WTC11 (cell line): ENCODE measurements at regions not wholly inside any gene's neighbourhood (a gene's known extent, or its start where the extent isn't known, plus 50 kb on each side); places are given as distances from the start of the nearest gene placed in this dataset.

Experiments used
- ATAC-seq: fragments of 200-7000 bp; cut with Tn5 transposase; 2 replicates; pipeline ENCODE4 v1.10.0; 2021; ENCODE audit warnings: mild to moderate bottlenecking, moderate library complexity
- CTCF ChIA-PET: fragments of 300-600 bp; sonication (Branson Sonifier 250); formaldehyde crosslinking; loops from one replicate; lab custom pipeline; 2021; ENCODE audit warnings: antibody characterized with exemption; lab: Charles Lee
- POLR2A ChIA-PET: fragments of 350-600 bp; sonication (Branson Sonifier 250); formaldehyde crosslinking; loops from one replicate; lab custom pipeline; 2021; ENCODE audit warnings: antibody characterized with exemption; lab: Charles Lee
- DNase-seq: peaks from one replicate; pipeline ENCODE4 v3.0.0; 2021; ENCODE audit warnings: low spot score
- H3K27ac Mint-ChIP-seq: 2 replicates; pipeline ENCODE4 v1.8.0; 2021; ENCODE audit warnings: mixed read lengths
- H3K27me3 Mint-ChIP-seq: 2 replicates; pipeline ENCODE4 v1.8.0; 2021; ENCODE audit warnings: low read depth, mild to moderate bottlenecking, moderate library complexity, mixed read lengths
- H3K36me3 Mint-ChIP-seq: 2 replicates; pipeline ENCODE4 v1.8.0; 2021; ENCODE audit warnings: mixed read lengths
- H3K4me1 Mint-ChIP-seq: 2 replicates; pipeline ENCODE4 v1.8.0; 2022; ENCODE audit warnings: mixed read lengths
- H3K4me3 Mint-ChIP-seq: 2 replicates; pipeline ENCODE4 v1.8.0; 2021; ENCODE audit warnings: mild to moderate bottlenecking, moderate library complexity, mixed read lengths
- H3K9me3 Mint-ChIP-seq: 2 replicates; pipeline ENCODE4 v1.8.0; 2021; ENCODE audit warnings: mixed read lengths
- CBFB ChIP-seq: sonication (generic); formaldehyde crosslinking; IDR thresholded peaks from 2 replicates; pipeline ENCODE4 v1.8.1; 2022; ENCODE audit warnings: mild to moderate bottlenecking, low read depth, missing genetic modification reagents
- EMX1 ChIP-seq: fragments of 250-450 bp; sonication (Bioruptor Pico); IDR thresholded peaks from 2 replicates; pipeline ENCODE4 v1.8.0; 2021; ENCODE audit warnings: mild to moderate bottlenecking
- NFATC4 ChIP-seq: fragments of 250-450 bp; sonication (Bioruptor Pico); IDR thresholded peaks from 2 replicates; pipeline ENCODE4 v1.9.0; 2021; ENCODE audit warnings: mild to moderate bottlenecking
- OVOL2 ChIP-seq: fragments of 250-450 bp; sonication (Bioruptor Pico); IDR thresholded peaks from 2 replicates; pipeline ENCODE4 v1.9.0; 2021; ENCODE audit warnings: mild to moderate bottlenecking, borderline replicate concordance
- ZNF138 ChIP-seq: sonication (generic); formaldehyde crosslinking; conservative IDR thresholded peaks from 2 replicates; pipeline ENCODE4 v1.8.1; 2022; ENCODE audit warnings: mild to moderate bottlenecking, moderate library complexity, missing genetic modification reagents
- ZNF232 ChIP-seq: sonication (generic); formaldehyde crosslinking; IDR thresholded peaks from 2 replicates; pipeline ENCODE4 v1.8.0; 2022; ENCODE audit warnings: mild to moderate bottlenecking, missing genetic modification reagents
- ZNF263 ChIP-seq: sonication (generic); formaldehyde crosslinking; IDR thresholded peaks from 2 replicates; pipeline ENCODE4 v1.8.1; 2022; ENCODE audit warnings: low read depth, mild to moderate bottlenecking, moderate library complexity, missing genetic modification reagents
- TF ChIP-seq, protein P1 (sequence below): sonication (generic); formaldehyde crosslinking; conservative IDR thresholded peaks from 2 replicates; pipeline ENCODE4 v1.8.1; 2023; ENCODE audit warnings: mild to moderate bottlenecking, low read depth, missing genetic modification reagents, moderate library complexity
- TF ChIP-seq, protein P2 (sequence below): fragments of 250-450 bp; sonication (Bioruptor Pico); IDR thresholded peaks from 2 replicates; pipeline ENCODE4 v2.1.2; 2022; ENCODE audit warnings: mild to moderate bottlenecking, moderate library complexity
- TF ChIP-seq, protein P3 (sequence below): sonication (generic); formaldehyde crosslinking; IDR thresholded peaks from 2 replicates; pipeline ENCODE4 v1.8.1; 2023; ENCODE audit warnings: mild to moderate bottlenecking, missing genetic modification reagents, borderline replicate concordance
- TF ChIP-seq, protein P4 (sequence below): sonication (generic); formaldehyde crosslinking; IDR thresholded peaks from 2 replicates; pipeline ENCODE4 v1.8.1; 2022; ENCODE audit warnings: missing genetic modification reagents, borderline replicate concordance
- TF ChIP-seq, protein P5 (sequence below): fragments of 250-450 bp; sonication (Bioruptor Pico); IDR thresholded peaks from 2 replicates; pipeline ENCODE4 v1.9.0; 2021; ENCODE audit warnings: mild to moderate bottlenecking
- TF ChIP-seq, protein P6 (sequence below): sonication (generic); formaldehyde crosslinking; IDR thresholded peaks from 2 replicates; pipeline ENCODE4 v1.8.0; 2022; ENCODE audit warnings: mild to moderate bottlenecking, missing genetic modification reagents
- TF ChIP-seq, protein P7 (sequence below): sonication (generic); formaldehyde crosslinking; IDR thresholded peaks from 2 replicates; pipeline ENCODE4 v1.8.0; 2022; ENCODE audit warnings: missing genetic modification reagents
- TF ChIP-seq, protein P8 (sequence below): sonication (generic); formaldehyde crosslinking; IDR thresholded peaks from 2 replicates; pipeline ENCODE4 v1.8.0; 2023; ENCODE audit warnings: missing genetic modification reagents

DNA sequence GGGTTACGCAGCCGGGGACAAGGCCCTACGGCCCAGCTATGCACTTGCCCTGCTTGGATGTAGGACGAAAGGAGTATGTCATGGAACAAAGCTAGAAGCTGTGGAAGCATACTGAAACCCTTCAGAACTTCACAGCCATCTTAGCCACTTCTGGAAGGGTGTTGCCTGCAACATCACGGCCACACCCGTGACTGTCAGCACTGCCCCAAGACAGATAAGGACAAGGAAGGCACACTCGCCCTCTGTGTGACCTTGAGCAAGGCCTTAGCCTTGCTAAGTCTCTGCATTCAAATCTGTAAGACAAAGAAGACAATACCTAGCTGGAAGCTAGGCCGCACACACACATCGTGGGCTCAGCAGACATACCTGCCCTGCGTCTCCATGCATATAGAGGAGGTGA lies 352.5 kb upstream of the MGMT start:
- TF ChIP-seq, protein P1, sequence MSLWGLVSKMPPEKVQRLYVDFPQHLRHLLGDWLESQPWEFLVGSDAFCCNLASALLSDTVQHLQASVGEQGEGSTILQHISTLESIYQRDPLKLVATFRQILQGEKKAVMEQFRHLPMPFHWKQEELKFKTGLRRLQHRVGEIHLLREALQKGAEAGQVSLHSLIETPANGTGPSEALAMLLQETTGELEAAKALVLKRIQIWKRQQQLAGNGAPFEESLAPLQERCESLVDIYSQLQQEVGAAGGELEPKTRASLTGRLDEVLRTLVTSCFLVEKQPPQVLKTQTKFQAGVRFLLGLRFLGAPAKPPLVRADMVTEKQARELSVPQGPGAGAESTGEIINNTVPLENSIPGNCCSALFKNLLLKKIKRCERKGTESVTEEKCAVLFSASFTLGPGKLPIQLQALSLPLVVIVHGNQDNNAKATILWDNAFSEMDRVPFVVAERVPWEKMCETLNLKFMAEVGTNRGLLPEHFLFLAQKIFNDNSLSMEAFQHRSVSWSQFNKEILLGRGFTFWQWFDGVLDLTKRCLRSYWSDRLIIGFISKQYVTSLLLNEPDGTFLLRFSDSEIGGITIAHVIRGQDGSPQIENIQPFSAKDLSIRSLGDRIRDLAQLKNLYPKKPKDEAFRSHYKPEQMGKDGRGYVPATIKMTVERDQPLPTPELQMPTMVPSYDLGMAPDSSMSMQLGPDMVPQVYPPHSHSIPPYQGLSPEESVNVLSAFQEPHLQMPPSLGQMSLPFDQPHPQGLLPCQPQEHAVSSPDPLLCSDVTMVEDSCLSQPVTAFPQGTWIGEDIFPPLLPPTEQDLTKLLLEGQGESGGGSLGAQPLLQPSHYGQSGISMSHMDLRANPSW, result no peak
- TF ChIP-seq ZNF263, result no peak
- TF ChIP-seq, protein P2, sequence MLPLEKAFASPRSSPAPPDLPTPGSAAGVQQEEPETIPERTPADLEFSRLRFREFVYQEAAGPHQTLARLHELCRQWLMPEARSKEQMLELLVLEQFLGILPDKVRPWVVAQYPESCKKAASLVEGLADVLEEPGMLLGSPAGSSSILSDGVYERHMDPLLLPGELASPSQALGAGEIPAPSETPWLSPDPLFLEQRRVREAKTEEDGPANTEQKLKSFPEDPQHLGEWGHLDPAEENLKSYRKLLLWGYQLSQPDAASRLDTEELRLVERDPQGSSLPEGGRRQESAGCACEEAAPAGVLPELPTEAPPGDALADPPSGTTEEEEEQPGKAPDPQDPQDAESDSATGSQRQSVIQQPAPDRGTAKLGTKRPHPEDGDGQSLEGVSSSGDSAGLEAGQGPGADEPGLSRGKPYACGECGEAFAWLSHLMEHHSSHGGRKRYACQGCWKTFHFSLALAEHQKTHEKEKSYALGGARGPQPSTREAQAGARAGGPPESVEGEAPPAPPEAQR (CRISPR knock-in tag), result no peak
- TF ChIP-seq, protein P3, sequence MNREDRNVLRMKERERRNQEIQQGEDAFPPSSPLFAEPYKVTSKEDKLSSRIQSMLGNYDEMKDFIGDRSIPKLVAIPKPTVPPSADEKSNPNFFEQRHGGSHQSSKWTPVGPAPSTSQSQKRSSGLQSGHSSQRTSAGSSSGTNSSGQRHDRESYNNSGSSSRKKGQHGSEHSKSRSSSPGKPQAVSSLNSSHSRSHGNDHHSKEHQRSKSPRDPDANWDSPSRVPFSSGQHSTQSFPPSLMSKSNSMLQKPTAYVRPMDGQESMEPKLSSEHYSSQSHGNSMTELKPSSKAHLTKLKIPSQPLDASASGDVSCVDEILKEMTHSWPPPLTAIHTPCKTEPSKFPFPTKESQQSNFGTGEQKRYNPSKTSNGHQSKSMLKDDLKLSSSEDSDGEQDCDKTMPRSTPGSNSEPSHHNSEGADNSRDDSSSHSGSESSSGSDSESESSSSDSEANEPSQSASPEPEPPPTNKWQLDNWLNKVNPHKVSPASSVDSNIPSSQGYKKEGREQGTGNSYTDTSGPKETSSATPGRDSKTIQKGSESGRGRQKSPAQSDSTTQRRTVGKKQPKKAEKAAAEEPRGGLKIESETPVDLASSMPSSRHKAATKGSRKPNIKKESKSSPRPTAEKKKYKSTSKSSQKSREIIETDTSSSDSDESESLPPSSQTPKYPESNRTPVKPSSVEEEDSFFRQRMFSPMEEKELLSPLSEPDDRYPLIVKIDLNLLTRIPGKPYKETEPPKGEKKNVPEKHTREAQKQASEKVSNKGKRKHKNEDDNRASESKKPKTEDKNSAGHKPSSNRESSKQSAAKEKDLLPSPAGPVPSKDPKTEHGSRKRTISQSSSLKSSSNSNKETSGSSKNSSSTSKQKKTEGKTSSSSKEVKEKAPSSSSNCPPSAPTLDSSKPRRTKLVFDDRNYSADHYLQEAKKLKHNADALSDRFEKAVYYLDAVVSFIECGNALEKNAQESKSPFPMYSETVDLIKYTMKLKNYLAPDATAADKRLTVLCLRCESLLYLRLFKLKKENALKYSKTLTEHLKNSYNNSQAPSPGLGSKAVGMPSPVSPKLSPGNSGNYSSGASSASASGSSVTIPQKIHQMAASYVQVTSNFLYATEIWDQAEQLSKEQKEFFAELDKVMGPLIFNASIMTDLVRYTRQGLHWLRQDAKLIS (CRISPR knock-in tag), result no peak
- TF ChIP-seq, protein P4, sequence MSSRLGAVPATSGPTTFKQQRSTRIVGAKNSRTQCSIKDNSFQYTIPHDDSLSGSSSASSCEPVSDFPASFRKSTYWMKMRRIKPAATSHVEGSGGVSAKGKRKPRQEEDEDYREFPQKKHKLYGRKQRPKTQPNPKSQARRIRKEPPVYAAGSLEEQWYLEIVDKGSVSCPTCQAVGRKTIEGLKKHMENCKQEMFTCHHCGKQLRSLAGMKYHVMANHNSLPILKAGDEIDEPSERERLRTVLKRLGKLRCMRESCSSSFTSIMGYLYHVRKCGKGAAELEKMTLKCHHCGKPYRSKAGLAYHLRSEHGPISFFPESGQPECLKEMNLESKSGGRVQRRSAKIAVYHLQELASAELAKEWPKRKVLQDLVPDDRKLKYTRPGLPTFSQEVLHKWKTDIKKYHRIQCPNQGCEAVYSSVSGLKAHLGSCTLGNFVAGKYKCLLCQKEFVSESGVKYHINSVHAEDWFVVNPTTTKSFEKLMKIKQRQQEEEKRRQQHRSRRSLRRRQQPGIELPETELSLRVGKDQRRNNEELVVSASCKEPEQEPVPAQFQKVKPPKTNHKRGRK, result no peak
- TF ChIP-seq ZNF232 (CRISPR knock-in tag), result no peak
- TF ChIP-seq, protein P5, sequence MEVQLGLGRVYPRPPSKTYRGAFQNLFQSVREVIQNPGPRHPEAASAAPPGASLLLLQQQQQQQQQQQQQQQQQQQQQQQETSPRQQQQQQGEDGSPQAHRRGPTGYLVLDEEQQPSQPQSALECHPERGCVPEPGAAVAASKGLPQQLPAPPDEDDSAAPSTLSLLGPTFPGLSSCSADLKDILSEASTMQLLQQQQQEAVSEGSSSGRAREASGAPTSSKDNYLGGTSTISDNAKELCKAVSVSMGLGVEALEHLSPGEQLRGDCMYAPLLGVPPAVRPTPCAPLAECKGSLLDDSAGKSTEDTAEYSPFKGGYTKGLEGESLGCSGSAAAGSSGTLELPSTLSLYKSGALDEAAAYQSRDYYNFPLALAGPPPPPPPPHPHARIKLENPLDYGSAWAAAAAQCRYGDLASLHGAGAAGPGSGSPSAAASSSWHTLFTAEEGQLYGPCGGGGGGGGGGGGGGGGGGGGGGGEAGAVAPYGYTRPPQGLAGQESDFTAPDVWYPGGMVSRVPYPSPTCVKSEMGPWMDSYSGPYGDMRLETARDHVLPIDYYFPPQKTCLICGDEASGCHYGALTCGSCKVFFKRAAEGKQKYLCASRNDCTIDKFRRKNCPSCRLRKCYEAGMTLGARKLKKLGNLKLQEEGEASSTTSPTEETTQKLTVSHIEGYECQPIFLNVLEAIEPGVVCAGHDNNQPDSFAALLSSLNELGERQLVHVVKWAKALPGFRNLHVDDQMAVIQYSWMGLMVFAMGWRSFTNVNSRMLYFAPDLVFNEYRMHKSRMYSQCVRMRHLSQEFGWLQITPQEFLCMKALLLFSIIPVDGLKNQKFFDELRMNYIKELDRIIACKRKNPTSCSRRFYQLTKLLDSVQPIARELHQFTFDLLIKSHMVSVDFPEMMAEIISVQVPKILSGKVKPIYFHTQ (CRISPR knock-in tag), result no peak
- no peak for TF ChIP-seq ZNF138 (CRISPR knock-in tag)
- TF ChIP-seq NFATC4, result no peak
- TF ChIP-seq, all 79 proteins: peak for 0
- no peaks in the 10 kb centered on the region for H3K36me3 Mint-ChIP-seq
- H3K4me3 Mint-ChIP-seq, result no peak overlapping the region
- DNase-seq, result no peak
- peaks cover 22% of the 10 kb centered on the region for H3K9me3 Mint-ChIP-seq
- no peak overlapping the region for H3K27ac Mint-ChIP-seq
- no peaks in the 10 kb centered on the region for H3K4me1 Mint-ChIP-seq
- CTCF ChIA-PET, result no interaction called here
- no peak for ATAC-seq
- POLR2A ChIA-PET, result no interaction called here
- H3K27me3 Mint-ChIP-seq, result no peaks in the 10 kb centered on the region

DNA sequence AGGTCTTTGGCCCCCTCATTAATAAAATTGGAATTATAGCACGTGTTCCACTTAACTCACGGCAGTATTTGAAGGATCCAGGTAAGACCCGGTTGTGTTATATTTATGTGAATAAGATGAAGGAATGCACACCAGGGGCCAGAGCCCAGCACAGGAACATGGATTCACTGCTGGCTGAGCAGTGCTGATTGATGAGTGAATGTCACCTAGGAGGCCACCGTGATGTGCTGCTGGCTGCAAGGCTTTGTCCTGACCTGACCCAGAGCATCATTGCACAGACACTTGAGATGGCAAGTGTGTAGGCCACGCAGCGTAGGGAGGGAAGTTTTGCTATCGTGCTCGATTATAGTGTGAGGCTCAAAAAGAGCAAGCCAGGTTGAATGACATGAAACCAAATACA lies 350.7 kb upstream of the MGMT start:
- peaks cover 23% of the 10 kb centered on the region for H3K9me3 Mint-ChIP-seq
- POLR2A ChIA-PET, result no interaction called here
- CTCF ChIA-PET, result no interaction called here
- H3K36me3 Mint-ChIP-seq, result no peaks in the 10 kb centered on the region
- H3K27ac Mint-ChIP-seq, result no peak overlapping the region
- DNase-seq (no peak), ATAC-seq (no peak)
- no peaks in the 10 kb centered on the region for H3K27me3 Mint-ChIP-seq
- H3K4me1 Mint-ChIP-seq, result peaks cover 8% of the 10 kb centered on the region
- H3K4me3 Mint-ChIP-seq, result no peak overlapping the region
- TF ChIP-seq, protein P6, sequence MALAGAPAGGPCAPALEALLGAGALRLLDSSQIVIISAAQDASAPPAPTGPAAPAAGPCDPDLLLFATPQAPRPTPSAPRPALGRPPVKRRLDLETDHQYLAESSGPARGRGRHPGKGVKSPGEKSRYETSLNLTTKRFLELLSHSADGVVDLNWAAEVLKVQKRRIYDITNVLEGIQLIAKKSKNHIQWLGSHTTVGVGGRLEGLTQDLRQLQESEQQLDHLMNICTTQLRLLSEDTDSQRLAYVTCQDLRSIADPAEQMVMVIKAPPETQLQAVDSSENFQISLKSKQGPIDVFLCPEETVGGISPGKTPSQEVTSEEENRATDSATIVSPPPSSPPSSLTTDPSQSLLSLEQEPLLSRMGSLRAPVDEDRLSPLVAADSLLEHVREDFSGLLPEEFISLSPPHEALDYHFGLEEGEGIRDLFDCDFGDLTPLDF (CRISPR knock-in tag), result no peak
- TF ChIP-seq OVOL2 (CRISPR knock-in tag) (no peak), CBFB (CRISPR knock-in tag) (no peak), EMX1 (no peak)
- TF ChIP-seq, protein P7, sequence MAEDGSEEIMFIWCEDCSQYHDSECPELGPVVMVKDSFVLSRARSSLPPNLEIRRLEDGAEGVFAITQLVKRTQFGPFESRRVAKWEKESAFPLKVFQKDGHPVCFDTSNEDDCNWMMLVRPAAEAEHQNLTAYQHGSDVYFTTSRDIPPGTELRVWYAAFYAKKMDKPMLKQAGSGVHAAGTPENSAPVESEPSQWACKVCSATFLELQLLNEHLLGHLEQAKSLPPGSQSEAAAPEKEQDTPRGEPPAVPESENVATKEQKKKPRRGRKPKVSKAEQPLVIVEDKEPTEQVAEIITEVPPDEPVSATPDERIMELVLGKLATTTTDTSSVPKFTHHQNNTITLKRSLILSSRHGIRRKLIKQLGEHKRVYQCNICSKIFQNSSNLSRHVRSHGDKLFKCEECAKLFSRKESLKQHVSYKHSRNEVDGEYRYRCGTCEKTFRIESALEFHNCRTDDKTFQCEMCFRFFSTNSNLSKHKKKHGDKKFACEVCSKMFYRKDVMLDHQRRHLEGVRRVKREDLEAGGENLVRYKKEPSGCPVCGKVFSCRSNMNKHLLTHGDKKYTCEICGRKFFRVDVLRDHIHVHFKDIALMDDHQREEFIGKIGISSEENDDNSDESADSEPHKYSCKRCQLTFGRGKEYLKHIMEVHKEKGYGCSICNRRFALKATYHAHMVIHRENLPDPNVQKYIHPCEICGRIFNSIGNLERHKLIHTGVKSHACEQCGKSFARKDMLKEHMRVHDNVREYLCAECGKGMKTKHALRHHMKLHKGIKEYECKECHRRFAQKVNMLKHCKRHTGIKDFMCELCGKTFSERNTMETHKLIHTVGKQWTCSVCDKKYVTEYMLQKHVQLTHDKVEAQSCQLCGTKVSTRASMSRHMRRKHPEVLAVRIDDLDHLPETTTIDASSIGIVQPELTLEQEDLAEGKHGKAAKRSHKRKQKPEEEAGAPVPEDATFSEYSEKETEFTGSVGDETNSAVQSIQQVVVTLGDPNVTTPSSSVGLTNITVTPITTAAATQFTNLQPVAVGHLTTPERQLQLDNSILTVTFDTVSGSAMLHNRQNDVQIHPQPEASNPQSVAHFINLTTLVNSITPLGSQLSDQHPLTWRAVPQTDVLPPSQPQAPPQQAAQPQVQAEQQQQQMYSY (CRISPR knock-in tag), result no peak
- TF ChIP-seq, protein P8, sequence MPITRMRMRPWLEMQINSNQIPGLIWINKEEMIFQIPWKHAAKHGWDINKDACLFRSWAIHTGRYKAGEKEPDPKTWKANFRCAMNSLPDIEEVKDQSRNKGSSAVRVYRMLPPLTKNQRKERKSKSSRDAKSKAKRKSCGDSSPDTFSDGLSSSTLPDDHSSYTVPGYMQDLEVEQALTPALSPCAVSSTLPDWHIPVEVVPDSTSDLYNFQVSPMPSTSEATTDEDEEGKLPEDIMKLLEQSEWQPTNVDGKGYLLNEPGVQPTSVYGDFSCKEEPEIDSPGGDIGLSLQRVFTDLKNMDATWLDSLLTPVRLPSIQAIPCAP (CRISPR knock-in tag), result no peak
